ENCODE measurements at regions not wholly inside any gene's neighbourhood (a gene's known extent, or its start where the extent isn't known, plus 50 kb on each side); places are given as distances from the start of the nearest gene placed in this dataset.

GRCh38 chr5:175379867-175380266, 64.1 kb downstream of the DRD1 start:
- TF ChIP-seq MAX (IDR thresholded peaks at IDR 0.05; ENCODE audit: low read depth) (no peak), CTCF (IDR thresholded peaks at IDR 0.05) (no peak), PBX3 (IDR thresholded peaks at IDR 0.05) (no peak), TCF12 (IDR thresholded peaks at IDR 0.05) (no peak), RFX5 (IDR thresholded peaks at IDR 0.05; ENCODE audit: low read length) (no peak), EP300 (IDR thresholded peaks at IDR 0.05; ENCODE audit: borderline replicate concordance in 1 of 2, low read depth in 1 of 2, low read length in 1 of 2) (no peak), POLR2AphosphoS5 (IDR thresholded peaks at IDR 0.05; ENCODE audit: low read depth, low read length) (no peak), REST (IDR thresholded peaks at IDR 0.05; ENCODE audit: low read depth, low read length) (no peak), EZH2phosphoT487 (IDR thresholded peaks at IDR 0.05; ENCODE audit: borderline replicate concordance, low read depth) (no peak), SMC3 (IDR thresholded peaks at IDR 0.05; ENCODE audit: low read depth, low read length) (no peak), RAD21 (IDR thresholded peaks at IDR 0.05; ENCODE audit: low read length) (no peak)

All from SK-N-SH (cell line).